ENCODE measurements at regions not wholly inside any gene's neighbourhood (a gene's known extent, or its start where the extent isn't known, plus 50 kb on each side); places are given as distances from the start of the nearest gene placed in this dataset.

GRCh38 chr10:104527013-104527412, 114.1 kb upstream of the SORCS3 start:
- no peaks in the 10 kb centered on the region for H3K36me3 ChIP-seq (ENCODE audit: control insufficient read depth in 4 of 4, insufficient read depth in 4 of 4, low read length in 4 of 4)
- no peak overlapping the region for H3K9ac ChIP-seq (ENCODE audit: insufficient read depth in 1 of 2, low read length in 2 of 2)
- peaks cover 0 to 4% (median 0%) of the 10 kb centered on the region in 5 donors for H3K4me1 ChIP-seq (ENCODE audit: control insufficient read depth in 5 of 5, insufficient read depth in 5 of 5, low read length in 5 of 5)
- no peaks in the 10 kb centered on the region for H3K27me3 ChIP-seq (ENCODE audit: control insufficient read depth in 3 of 3, insufficient read depth in 3 of 3, low read length in 2 of 3)
- no peak overlapping the region for H3K4me3 ChIP-seq
- 63 to 67% methylated on average over 1 of the region's 1 CpG for WGBS, 2 donors
- peaks cover 0 to 3% (median 0%) of the 10 kb centered on the region in 4 donors for H3K9me3 ChIP-seq (ENCODE audit: control insufficient read depth in 4 of 4, insufficient read depth in 3 of 4, low read length in 3 of 4)
- DNase-seq (no peak), ATAC-seq (ENCODE audit: insufficient read depth, low FRiP score) (no peak)
- no peak overlapping the region for H3K27ac ChIP-seq (ENCODE audit: low read depth in 1 of 2, low read length in 1 of 2)
- no peak for TF ChIP-seq CTCF (IDR thresholded peaks at IDR 0.05; ENCODE audit: control extremely low read depth, extremely low read depth)

- no peak for TF ChIP-seq CTCF (IDR thresholded peaks at IDR 0.05; ENCODE audit: control extremely low read depth, extremely low read depth)
- no peak overlapping the region for H3K9ac ChIP-seq (ENCODE audit: insufficient read depth in 1 of 2, low read length in 2 of 2)
- ATAC-seq (ENCODE audit: insufficient read depth, low FRiP score) (no peak), DNase-seq (peak; percentile 59 to 93 (median 82))
- peaks cover 0 to 9% (median 0%) of the 10 kb centered on the region in 5 donors for H3K4me1 ChIP-seq (ENCODE audit: control insufficient read depth in 5 of 5, insufficient read depth in 5 of 5, low read length in 5 of 5)
- H3K36me3 ChIP-seq (ENCODE audit: control insufficient read depth in 4 of 4, insufficient read depth in 4 of 4, low read length in 4 of 4): no peaks in the 10 kb centered on the region
- no peak overlapping the region for H3K27ac ChIP-seq (ENCODE audit: low read depth in 1 of 2, low read length in 1 of 2)
- H3K27me3 ChIP-seq (ENCODE audit: control insufficient read depth in 3 of 3, insufficient read depth in 3 of 3, low read length in 2 of 3): no peaks in the 10 kb centered on the region
- WGBS, 2 donors: 50 to 70% methylated on average over 3 of the region's 3 CpGs
- no peaks in the 10 kb centered on the region for H3K9me3 ChIP-seq (ENCODE audit: control insufficient read depth in 4 of 4, insufficient read depth in 3 of 4, low read length in 3 of 4)
- no peak overlapping the region for H3K4me3 ChIP-seq
Observed at GRCh38 chr10:104540181-104540580, 100.9 kb upstream of the SORCS3 start.

- peaks cover 0 to 9% (median 0%) of the 10 kb centered on the region in 5 donors for H3K4me1 ChIP-seq (ENCODE audit: control insufficient read depth in 5 of 5, insufficient read depth in 5 of 5, low read length in 5 of 5)
- H3K27me3 ChIP-seq (ENCODE audit: control insufficient read depth in 3 of 3, insufficient read depth in 3 of 3, low read length in 2 of 3): no peaks in the 10 kb centered on the region
- DNase-seq (no peak), ATAC-seq (ENCODE audit: insufficient read depth, low FRiP score) (no peak)
- H3K27ac ChIP-seq (ENCODE audit: low read depth in 1 of 2, low read length in 1 of 2): no peak overlapping the region
- TF ChIP-seq CTCF (IDR thresholded peaks at IDR 0.05; ENCODE audit: control extremely low read depth, extremely low read depth): no peak
- H3K4me3 ChIP-seq: no peak overlapping the region
- no peaks in the 10 kb centered on the region for H3K9me3 ChIP-seq (ENCODE audit: control insufficient read depth in 4 of 4, insufficient read depth in 3 of 4, low read length in 3 of 4)
- 61 to 78% methylated on average over 4 of the region's 4 CpGs for WGBS, 2 donors
- no peaks in the 10 kb centered on the region for H3K36me3 ChIP-seq (ENCODE audit: control insufficient read depth in 4 of 4, insufficient read depth in 4 of 4, low read length in 4 of 4)
- H3K9ac ChIP-seq (ENCODE audit: insufficient read depth in 1 of 2, low read length in 2 of 2): no peak overlapping the region
Observed at GRCh38 chr10:104541820-104542219, 99.3 kb upstream of the SORCS3 start.

GRCh38 chr10:104546336-104546735, 94.8 kb upstream of the SORCS3 start:
- no peak overlapping the region for H3K9ac ChIP-seq (ENCODE audit: insufficient read depth in 1 of 2, low read length in 2 of 2)
- ATAC-seq (ENCODE audit: insufficient read depth, low FRiP score) (no peak), DNase-seq (no peak)
- H3K4me1 ChIP-seq (ENCODE audit: control insufficient read depth in 5 of 5, insufficient read depth in 5 of 5, low read length in 5 of 5): no peaks in the 10 kb centered on the region
- no peak overlapping the region for H3K27ac ChIP-seq (ENCODE audit: low read depth in 1 of 2, low read length in 1 of 2)
- no peak overlapping the region for H3K4me3 ChIP-seq
- H3K9me3 ChIP-seq (ENCODE audit: control insufficient read depth in 4 of 4, insufficient read depth in 3 of 4, low read length in 3 of 4): no peaks in the 10 kb centered on the region
- H3K27me3 ChIP-seq (ENCODE audit: control insufficient read depth in 3 of 3, insufficient read depth in 3 of 3, low read length in 2 of 3): no peaks in the 10 kb centered on the region
- H3K36me3 ChIP-seq (ENCODE audit: control insufficient read depth in 4 of 4, insufficient read depth in 4 of 4, low read length in 4 of 4): no peaks in the 10 kb centered on the region
- TF ChIP-seq CTCF (IDR thresholded peaks at IDR 0.05; ENCODE audit: control extremely low read depth, extremely low read depth): no peak
- WGBS, 2 donors: 90 to 93% methylated on average over 4 of the region's 4 CpGs

Data from lung (tissue), 11 donors.